ENCODE measurements at regions not wholly inside any gene's neighbourhood (a gene's known extent, or its start where the extent isn't known, plus 50 kb on each side); places are given as distances from the start of the nearest gene placed in this dataset.
"Not testable (repeated sequence)": the region's sequence is repeated elsewhere in the genome, so short reads cannot be mapped to it uniquely, and the experiment has no call there.

GRCh38 chr7:66413379-66414114 is 208.4 kb downstream of the TPST1 start:
- no peak for FAIRE-seq

GRCh38 chr7:66415659-66416265 is 210.6 kb downstream of the TPST1 start:
- FAIRE-seq, result no peak

- FAIRE-seq, result no peak
Measured at GRCh38 chr7:66418537-66418936, 210.1 kb upstream of the KCTD7 start.

GRCh38 chr7:66419210-66419609 is 209.5 kb upstream of the KCTD7 start:
- no peak for FAIRE-seq

GRCh38 chr7:66421830-66422475 is 206.7 kb upstream of the KCTD7 start:
- no peak for FAIRE-seq

- FAIRE-seq, result no peak
Measured at GRCh38 chr7:66423729-66424128, 205.0 kb upstream of the KCTD7 start.

GRCh38 chr7:66426332-66426731 is 202.3 kb upstream of the KCTD7 start:
- no peak for FAIRE-seq

- FAIRE-seq, result no peak
Measured at GRCh38 chr7:66426996-66427395, 201.7 kb upstream of the KCTD7 start.

- FAIRE-seq, result no peak
Measured at GRCh38 chr7:66427956-66428355, 200.7 kb upstream of the KCTD7 start.

GRCh38 chr7:66429498-66430163 is 199.1 kb upstream of the KCTD7 start:
- no peak for FAIRE-seq

GRCh38 chr7:66430164-66430545 is 198.5 kb upstream of the KCTD7 start:
- FAIRE-seq, result no peak

GRCh38 chr7:66438703-66439405 is 189.8 kb upstream of the KCTD7 start:
- peak; percentile 36 for FAIRE-seq

GRCh38 chr7:66442385-66442784 is 186.3 kb upstream of the KCTD7 start:
- no peak for FAIRE-seq

GRCh38 chr7:66443946-66444345 is 184.7 kb upstream of the KCTD7 start:
- no peak for FAIRE-seq

- not testable (repeated sequence) for FAIRE-seq
Measured at GRCh38 chr7:66447007-66447406, 181.7 kb upstream of the KCTD7 start.

- not testable (repeated sequence) for FAIRE-seq
Measured at GRCh38 chr7:66450814-66451213, 177.9 kb upstream of the KCTD7 start.

GRCh38 chr7:66451713-66452112 is 177.0 kb upstream of the KCTD7 start:
- not testable (repeated sequence) for FAIRE-seq

GRCh38 chr7:66452165-66452564 is 176.5 kb upstream of the KCTD7 start:
- no peak for FAIRE-seq

GRCh38 chr7:66453340-66453739 is 175.3 kb upstream of the KCTD7 start:
- FAIRE-seq, result no peak

GRCh38 chr7:66454600-66455225 is 174.0 kb upstream of the KCTD7 start:
- FAIRE-seq, result no peak

GRCh38 chr7:66455432-66455831 is 173.2 kb upstream of the KCTD7 start:
- not testable (repeated sequence) for FAIRE-seq

- not testable (repeated sequence) for FAIRE-seq
Measured at GRCh38 chr7:66456431-66456830, 172.2 kb upstream of the KCTD7 start.
